Hematopoietic multipotent progenitor cell treated with erythropoietin and hydrocortisone succinate and interleukin-3 and kit ligand, for 4 days (in vitro differentiated cells): ENCODE measurements at regions not wholly inside any gene's neighbourhood (a gene's known extent, or its start where the extent isn't known, plus 50 kb on each side); places are given as distances from the start of the nearest gene placed in this dataset.

Experiments used
- DNase-seq: peaks from one replicate; pipeline ENCODE4 v3.0.0-alpha.2; 2015

GRCh38 chr2:211068108-211068780 lies 511.8 kb downstream of the CPS1 start:
- DNase-seq, result no peak

- no peak for DNase-seq
Measured at GRCh38 chr2:211070547-211070946, 514.1 kb downstream of the CPS1 start.

GRCh38 chr2:211077216-211077767 lies 520.9 kb downstream of the CPS1 start:
- no peak for DNase-seq

- DNase-seq, result no peak
Measured at GRCh38 chr2:211084352-211084751, 528.0 kb downstream of the CPS1 start.

- peak; percentile 61 for DNase-seq
Measured at GRCh38 chr2:211085056-211085680, 528.8 kb downstream of the CPS1 start.

DNA sequence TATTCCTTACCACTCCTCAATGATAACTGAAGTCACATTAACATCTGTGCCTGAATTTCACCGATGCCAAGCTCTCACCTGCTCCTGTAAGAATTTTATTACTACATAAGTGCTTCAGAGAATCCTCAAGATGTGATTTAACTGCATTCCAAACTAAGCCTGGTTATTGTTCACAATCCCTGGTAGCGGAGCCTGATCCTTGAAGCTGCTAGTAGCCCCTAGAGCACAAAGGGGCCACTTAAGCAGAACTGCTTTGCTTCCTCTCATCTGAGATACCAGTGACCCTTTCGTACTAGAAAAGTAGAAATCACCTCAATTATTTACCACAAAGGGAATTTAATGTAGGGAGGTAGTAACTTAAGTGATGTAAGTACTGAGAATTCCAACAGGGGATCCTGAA lies 529.6 kb downstream of the CPS1 start:
- no peak for DNase-seq

DNA sequence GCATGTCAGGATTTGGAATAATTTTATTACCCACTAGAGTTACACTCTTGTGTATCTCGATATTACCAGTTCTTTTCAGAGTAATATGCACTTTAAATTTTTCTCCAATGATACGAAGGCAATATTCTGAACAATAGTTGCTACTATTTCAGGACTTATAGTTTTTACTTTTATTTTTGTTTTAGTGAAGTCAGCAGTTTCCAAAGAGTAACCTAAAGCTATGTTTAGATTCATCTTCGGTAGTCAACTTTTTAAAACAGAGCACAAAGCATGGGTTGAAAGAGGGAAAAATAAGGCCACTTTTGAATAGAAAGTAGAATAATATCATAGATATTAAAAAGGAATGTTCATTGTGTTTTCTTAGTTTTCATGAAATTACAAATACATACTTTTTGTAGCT lies 532.7 kb downstream of the CPS1 start:
- DNase-seq, result no peak

GRCh38 chr2:211093743-211094303 lies 537.4 kb downstream of the CPS1 start:
- peak; percentile 21 for DNase-seq

DNA sequence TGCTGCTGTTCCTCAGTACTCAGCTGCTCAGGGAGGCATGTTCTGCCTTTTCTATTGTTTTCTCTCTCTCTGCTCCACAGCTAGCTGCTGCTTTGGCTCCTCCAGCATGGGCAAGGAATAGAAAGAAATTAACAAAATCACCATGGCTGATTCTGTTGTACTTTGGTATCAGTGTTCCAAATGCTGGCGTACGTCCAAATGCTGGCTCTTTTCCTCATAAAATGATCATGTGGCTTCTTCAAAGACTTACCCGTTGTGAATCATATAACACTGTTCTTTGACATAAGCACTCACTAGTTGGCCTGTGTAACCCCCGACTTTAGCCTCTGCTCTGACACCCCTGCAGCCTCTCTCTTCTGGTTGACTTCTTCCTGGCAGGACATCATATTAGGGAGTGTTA lies 547.6 kb downstream of the CPS1 start:
- DNase-seq, result no peak

DNA sequence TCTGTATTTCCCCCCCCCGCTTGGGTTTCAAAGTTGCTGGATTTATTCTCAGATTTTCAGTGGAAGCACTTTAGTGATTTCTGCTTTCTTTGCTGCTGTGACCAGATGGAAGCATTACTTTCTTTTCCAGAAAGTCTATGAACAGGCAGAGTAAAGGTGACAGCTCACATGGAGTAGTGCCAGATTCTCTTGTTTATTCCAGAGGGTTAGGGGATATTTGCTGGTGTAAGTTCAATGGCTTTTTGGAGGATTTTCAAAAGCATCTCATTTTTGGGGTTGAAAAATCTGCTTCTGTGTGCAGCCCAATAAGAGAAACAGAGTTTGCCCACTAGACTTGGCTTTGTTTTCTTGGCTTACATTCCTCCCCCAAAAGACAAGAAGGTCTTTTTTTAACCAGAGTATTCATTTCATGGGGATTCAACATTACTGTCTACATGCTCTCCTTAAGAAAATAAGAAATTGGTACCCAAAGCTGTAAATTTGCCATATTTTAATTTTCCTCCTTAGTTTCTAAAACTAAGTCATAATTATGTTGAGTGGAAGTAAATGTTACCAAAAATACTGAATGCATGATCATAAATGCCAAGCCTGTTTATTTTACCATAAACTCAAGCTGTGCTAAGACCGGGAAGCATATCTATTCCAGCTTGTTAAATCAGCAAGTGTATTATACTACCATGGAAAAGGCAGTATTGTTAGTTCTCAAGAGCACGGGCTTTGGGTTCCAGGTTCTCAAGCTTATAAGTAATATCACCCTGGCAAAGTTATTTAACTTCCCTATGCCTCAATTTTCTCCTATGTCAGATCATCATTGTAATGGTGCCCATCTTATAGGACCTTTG lies 557.2 kb downstream of the CPS1 start:
- no peak for DNase-seq

DNA sequence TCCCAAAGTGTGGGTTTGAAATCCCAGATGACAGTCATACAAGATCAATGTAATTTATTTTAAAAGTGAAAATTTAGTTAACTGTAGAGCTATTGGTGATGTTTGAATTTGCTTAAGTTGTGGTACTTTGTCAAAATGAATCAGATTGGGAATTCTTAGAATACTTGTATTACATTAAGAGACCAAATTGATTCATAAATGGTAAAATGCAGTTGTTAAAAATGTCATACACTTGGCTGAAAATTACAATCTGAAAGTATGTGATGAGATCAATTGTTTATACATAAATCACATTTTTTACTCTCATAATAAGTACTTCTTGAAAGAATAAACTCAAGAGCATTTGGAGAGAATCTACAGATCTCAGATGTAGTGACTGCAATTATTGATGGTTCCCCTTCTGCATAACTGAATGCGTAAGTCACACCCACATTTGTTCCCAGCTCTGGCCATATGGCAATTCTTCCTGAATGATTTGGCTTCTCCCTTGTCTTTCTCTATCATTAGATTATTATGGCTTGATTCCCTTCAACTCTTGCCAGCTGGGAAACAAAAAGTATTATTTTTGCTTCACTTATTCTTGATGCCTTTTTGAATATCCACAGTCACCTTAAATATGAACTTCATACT lies 558.5 kb downstream of the CPS1 start:
- DNase-seq, result no peak

GRCh38 chr2:211117026-211117425 lies 560.6 kb downstream of the CPS1 start:
- no peak for DNase-seq

GRCh38 chr2:211126256-211126655 lies 569.9 kb downstream of the CPS1 start:
- no peak for DNase-seq

- no peak for DNase-seq
Measured at GRCh38 chr2:211127501-211127900, 571.1 kb downstream of the CPS1 start.

GRCh38 chr2:211128287-211128686 lies 571.9 kb downstream of the CPS1 start:
- no peak for DNase-seq

GRCh38 chr2:211129798-211130197 lies 573.4 kb downstream of the CPS1 start:
- DNase-seq, result no peak

GRCh38 chr2:211132046-211132445 lies 575.6 kb downstream of the CPS1 start:
- no peak for DNase-seq

DNA sequence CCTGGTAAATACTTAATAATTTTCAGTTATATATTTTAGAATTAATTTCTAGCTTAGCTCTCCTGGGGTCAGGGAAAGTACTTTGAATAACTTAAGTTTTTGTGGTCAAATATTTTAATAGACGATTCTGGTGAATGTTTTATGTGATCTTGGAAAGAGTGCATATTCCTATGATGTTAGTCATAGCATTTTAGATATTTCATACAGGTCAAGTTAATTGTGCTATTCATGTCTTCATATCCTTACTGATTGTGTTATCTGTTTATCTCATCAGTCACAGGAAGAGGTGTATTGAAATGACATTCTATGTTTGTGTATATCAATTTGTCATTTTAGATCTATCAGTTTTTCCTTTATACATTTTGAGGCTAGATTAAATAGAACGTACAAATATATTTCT lies 576.2 kb downstream of the CPS1 start:
- DNase-seq, result no peak

DNA sequence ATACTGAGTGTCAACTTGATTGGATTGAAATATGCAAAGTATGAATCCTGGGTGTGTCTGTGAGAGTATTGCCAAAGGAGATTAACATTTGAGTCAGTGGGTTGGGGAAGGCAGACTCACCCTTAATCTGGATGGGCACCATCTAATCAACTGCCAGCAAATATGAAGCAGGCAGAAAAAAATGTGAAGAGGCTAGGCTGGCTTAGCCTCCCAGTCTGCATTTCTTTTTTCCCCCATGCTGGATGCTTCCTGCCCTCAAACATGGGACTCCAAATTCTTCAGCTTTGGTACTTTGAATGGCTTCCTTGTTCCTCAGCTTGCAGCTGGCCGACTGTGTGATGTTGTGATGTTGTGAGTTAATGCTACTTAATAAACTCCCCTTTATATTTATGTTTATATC lies 577.4 kb downstream of the CPS1 start:
- no peak for DNase-seq

- no peak for DNase-seq
Measured at GRCh38 chr2:211138551-211138950, 582.2 kb downstream of the CPS1 start.

- DNase-seq, result no peak
Measured at GRCh38 chr2:211141646-211142045, 585.2 kb downstream of the CPS1 start.

- DNase-seq, result peak; percentile 7
Measured at GRCh38 chr2:211144078-211144477, 587.7 kb downstream of the CPS1 start.
